ENCODE measurements at regions not wholly inside any gene's neighbourhood (a gene's known extent, or its start where the extent isn't known, plus 50 kb on each side); places are given as distances from the start of the nearest gene placed in this dataset.

GRCh38 chr9:118891213-118891612, 478.0 kb downstream of the BRINP1 start:
- H3K36me3 ChIP-seq (ENCODE audit: control insufficient read depth in 2 of 2, extremely low read depth in 1 of 2, insufficient read depth in 1 of 2, low read length in 1 of 2) = no peaks in the 10 kb centered on the region
- H3K27ac Mint-ChIP-seq = no peak overlapping the region
- DNase-seq (no peak), ATAC-seq (replicated peaks in 1 of 4) (no peak)
- no peak overlapping the region for H3K27ac ChIP-seq (ENCODE audit: low read length)
- peaks cover 5 to 9% (median 7%) of the 10 kb centered on the region in 3 donors for H3K9me3 Mint-ChIP-seq
- no peaks in the 10 kb centered on the region for H3K36me3 Mint-ChIP-seq
- WGBS (ENCODE audit: insufficient coverage) = 80% methylated on average over 4 of the region's 6 CpGs
- no peak overlapping the region for H3K4me3 Mint-ChIP-seq
- ChIA-PET POLR2A (no interaction called here), CTCF (no interaction called here)
- no peak overlapping the region for H3K4me3 ChIP-seq (ENCODE audit: control insufficient read depth in 1 of 2, extremely low read depth in 1 of 2, low read length in 1 of 2)
- no peaks in the 10 kb centered on the region for H3K4me1 ChIP-seq (ENCODE audit: control insufficient read depth in 1 of 2, extremely low read depth in 1 of 2, insufficient read depth in 2 of 2, low read length in 2 of 2)
- no peaks in the 10 kb centered on the region for H3K27me3 Mint-ChIP-seq
- no peaks in the 10 kb centered on the region for H3K9me3 ChIP-seq
- H3K27me3 ChIP-seq (replicated peaks in 1 of 2; ENCODE audit: control insufficient read depth in 2 of 2, extremely low read depth in 1 of 2, insufficient read depth in 2 of 2, low read length in 1 of 2) = no peaks in the 10 kb centered on the region
- H3K4me1 Mint-ChIP-seq = no peaks in the 10 kb centered on the region

GRCh38 chr9:118896324-118897000, 472.8 kb downstream of the BRINP1 start:
- ChIA-PET CTCF (no interaction called here), POLR2A (no interaction called here)
- Mint-ChIP-seq H3K9me3 (peaks cover 5 to 19% (median 7%) of the 10 kb centered on the region in 3 donors), H3K27ac (peak overlapping the region in 1 of 2 donors; percentile 58), H3K27me3 (no peaks in the 10 kb centered on the region), H3K4me1 (no peaks in the 10 kb centered on the region), H3K36me3 (no peaks in the 10 kb centered on the region), H3K4me3 (no peak overlapping the region)
- Histone ChIP-seq H3K27ac (ENCODE audit: low read length) (no peak overlapping the region), H3K4me1 (ENCODE audit: control insufficient read depth in 1 of 2, extremely low read depth in 1 of 2, insufficient read depth in 2 of 2, low read length in 2 of 2) (no peaks in the 10 kb centered on the region), H3K9me3 (no peaks in the 10 kb centered on the region), H3K27me3 (replicated peaks in 1 of 2; ENCODE audit: control insufficient read depth in 2 of 2, extremely low read depth in 1 of 2, insufficient read depth in 2 of 2, low read length in 1 of 2) (no peaks in the 10 kb centered on the region), H3K36me3 (ENCODE audit: control insufficient read depth in 2 of 2, extremely low read depth in 1 of 2, insufficient read depth in 1 of 2, low read length in 1 of 2) (no peaks in the 10 kb centered on the region), H3K4me3 (ENCODE audit: control insufficient read depth in 1 of 2, extremely low read depth in 1 of 2, low read length in 1 of 2) (no peak overlapping the region)
- DNase-seq (no peak), ATAC-seq (replicated peaks in 1 of 4) (no peak)
- 94% methylated on average over 3 of the region's 4 CpGs for WGBS (ENCODE audit: insufficient coverage)

GRCh38 chr9:118918180-118918579, 451.1 kb downstream of the BRINP1 start:
- no peak overlapping the region for H3K27ac ChIP-seq (ENCODE audit: low read length)
- POLR2A ChIA-PET = no interaction called here
- Mint-ChIP-seq H3K27ac (no peak overlapping the region), H3K36me3 (no peaks in the 10 kb centered on the region), H3K4me1 (no peaks in the 10 kb centered on the region), H3K9me3 (peaks cover 5 to 16% (median 10%) of the 10 kb centered on the region in 3 donors), H3K27me3 (no peaks in the 10 kb centered on the region), H3K4me3 (no peak overlapping the region)
- ATAC-seq (replicated peaks in 1 of 4) (no peak), DNase-seq (no peak)
- H3K4me1 ChIP-seq (ENCODE audit: control insufficient read depth in 1 of 2, extremely low read depth in 1 of 2, insufficient read depth in 2 of 2, low read length in 2 of 2) = no peaks in the 10 kb centered on the region
- H3K4me3 ChIP-seq (ENCODE audit: control insufficient read depth in 1 of 2, extremely low read depth in 1 of 2, low read length in 1 of 2) = no peak overlapping the region
- H3K36me3 ChIP-seq (ENCODE audit: control insufficient read depth in 2 of 2, extremely low read depth in 1 of 2, insufficient read depth in 1 of 2, low read length in 1 of 2) = no peaks in the 10 kb centered on the region
- CTCF ChIA-PET = no interaction called here
- no peaks in the 10 kb centered on the region for H3K9me3 ChIP-seq
- H3K27me3 ChIP-seq (replicated peaks in 1 of 2; ENCODE audit: control insufficient read depth in 2 of 2, extremely low read depth in 1 of 2, insufficient read depth in 2 of 2, low read length in 1 of 2) = no peaks in the 10 kb centered on the region

- Histone ChIP-seq H3K27me3 (replicated peaks in 1 of 2; ENCODE audit: control insufficient read depth in 2 of 2, extremely low read depth in 1 of 2, insufficient read depth in 2 of 2, low read length in 1 of 2) (no peaks in the 10 kb centered on the region), H3K36me3 (ENCODE audit: control insufficient read depth in 2 of 2, extremely low read depth in 1 of 2, insufficient read depth in 1 of 2, low read length in 1 of 2) (no peaks in the 10 kb centered on the region), H3K27ac (ENCODE audit: low read length) (no peak overlapping the region), H3K4me1 (ENCODE audit: control insufficient read depth in 1 of 2, extremely low read depth in 1 of 2, insufficient read depth in 2 of 2, low read length in 2 of 2) (no peaks in the 10 kb centered on the region), H3K4me3 (ENCODE audit: control insufficient read depth in 1 of 2, extremely low read depth in 1 of 2, low read length in 1 of 2) (no peak overlapping the region), H3K9me3 (no peaks in the 10 kb centered on the region)
- ChIA-PET POLR2A (no interaction called here), CTCF (no interaction called here)
- Mint-ChIP-seq H3K9me3 (peaks cover 5 to 10% (median 6%) of the 10 kb centered on the region in 3 donors), H3K36me3 (no peaks in the 10 kb centered on the region), H3K4me3 (no peak overlapping the region), H3K27me3 (no peaks in the 10 kb centered on the region), H3K27ac (no peak overlapping the region), H3K4me1 (no peaks in the 10 kb centered on the region)
- no peak for ATAC-seq (replicated peaks in 1 of 4)
- DNase-seq = no peak
- 71% methylated on average over 1 of the region's 2 CpGs for WGBS (ENCODE audit: insufficient coverage)
These were observed 440.5 kb downstream of the BRINP1 start for GRCh38 chr9:118928722-118929121.

GRCh38 chr9:118929287-118929686, 439.9 kb downstream of the BRINP1 start:
- Mint-ChIP-seq H3K4me3 (no peak overlapping the region), H3K27ac (no peak overlapping the region), H3K9me3 (peaks cover 6 to 15% (median 11%) of the 10 kb centered on the region in 3 donors), H3K36me3 (no peaks in the 10 kb centered on the region), H3K4me1 (no peaks in the 10 kb centered on the region), H3K27me3 (no peaks in the 10 kb centered on the region)
- WGBS (ENCODE audit: insufficient coverage) = no CpG with 5 or more reads among the region's 2 CpGs
- Histone ChIP-seq H3K27ac (ENCODE audit: low read length) (no peak overlapping the region), H3K4me1 (ENCODE audit: control insufficient read depth in 1 of 2, extremely low read depth in 1 of 2, insufficient read depth in 2 of 2, low read length in 2 of 2) (no peaks in the 10 kb centered on the region), H3K9me3 (no peaks in the 10 kb centered on the region), H3K4me3 (ENCODE audit: control insufficient read depth in 1 of 2, extremely low read depth in 1 of 2, low read length in 1 of 2) (no peak overlapping the region), H3K36me3 (ENCODE audit: control insufficient read depth in 2 of 2, extremely low read depth in 1 of 2, insufficient read depth in 1 of 2, low read length in 1 of 2) (no peaks in the 10 kb centered on the region), H3K27me3 (replicated peaks in 1 of 2; ENCODE audit: control insufficient read depth in 2 of 2, extremely low read depth in 1 of 2, insufficient read depth in 2 of 2, low read length in 1 of 2) (no peaks in the 10 kb centered on the region)
- DNase-seq = no peak
- ChIA-PET CTCF (no interaction called here), POLR2A (no interaction called here)
- ATAC-seq (replicated peaks in 1 of 4) = no peak

GRCh38 chr9:118931941-118932340, 437.3 kb downstream of the BRINP1 start:
- H3K27me3 Mint-ChIP-seq = no peaks in the 10 kb centered on the region
- no peak overlapping the region for H3K27ac Mint-ChIP-seq
- Histone ChIP-seq H3K9me3 (no peaks in the 10 kb centered on the region), H3K4me1 (ENCODE audit: control insufficient read depth in 1 of 2, extremely low read depth in 1 of 2, insufficient read depth in 2 of 2, low read length in 2 of 2) (no peaks in the 10 kb centered on the region), H3K27ac (ENCODE audit: low read length) (no peak overlapping the region), H3K36me3 (ENCODE audit: control insufficient read depth in 2 of 2, extremely low read depth in 1 of 2, insufficient read depth in 1 of 2, low read length in 1 of 2) (no peaks in the 10 kb centered on the region), H3K4me3 (ENCODE audit: control insufficient read depth in 1 of 2, extremely low read depth in 1 of 2, low read length in 1 of 2) (no peak overlapping the region), H3K27me3 (replicated peaks in 1 of 2; ENCODE audit: control insufficient read depth in 2 of 2, extremely low read depth in 1 of 2, insufficient read depth in 2 of 2, low read length in 1 of 2) (no peaks in the 10 kb centered on the region)
- peaks cover 6 to 15% (median 9%) of the 10 kb centered on the region in 3 donors for H3K9me3 Mint-ChIP-seq
- no peaks in the 10 kb centered on the region for H3K36me3 Mint-ChIP-seq
- no CpG with 5 or more reads among the region's 1 CpG for WGBS (ENCODE audit: insufficient coverage)
- ChIA-PET POLR2A (no interaction called here), CTCF (no interaction called here)
- H3K4me1 Mint-ChIP-seq = no peaks in the 10 kb centered on the region
- DNase-seq (no peak), ATAC-seq (replicated peaks in 1 of 4) (no peak)
- no peak overlapping the region for H3K4me3 Mint-ChIP-seq

GRCh38 chr9:118938581-118938980, 430.7 kb downstream of the BRINP1 start:
- ChIA-PET CTCF (no interaction called here), POLR2A (no interaction called here)
- no peak overlapping the region for H3K4me3 ChIP-seq (ENCODE audit: control insufficient read depth in 1 of 2, extremely low read depth in 1 of 2, low read length in 1 of 2)
- Mint-ChIP-seq H3K4me3 (no peak overlapping the region), H3K4me1 (no peaks in the 10 kb centered on the region), H3K27ac (no peak overlapping the region), H3K27me3 (no peaks in the 10 kb centered on the region), H3K9me3 (peaks cover 5 to 15% (median 15%) of the 10 kb centered on the region in 3 donors), H3K36me3 (no peaks in the 10 kb centered on the region)
- H3K4me1 ChIP-seq (ENCODE audit: control insufficient read depth in 1 of 2, extremely low read depth in 1 of 2, insufficient read depth in 2 of 2, low read length in 2 of 2) = no peaks in the 10 kb centered on the region
- no peaks in the 10 kb centered on the region for H3K27me3 ChIP-seq (replicated peaks in 1 of 2; ENCODE audit: control insufficient read depth in 2 of 2, extremely low read depth in 1 of 2, insufficient read depth in 2 of 2, low read length in 1 of 2)
- H3K36me3 ChIP-seq (ENCODE audit: control insufficient read depth in 2 of 2, extremely low read depth in 1 of 2, insufficient read depth in 1 of 2, low read length in 1 of 2) = no peaks in the 10 kb centered on the region
- H3K9me3 ChIP-seq = no peaks in the 10 kb centered on the region
- H3K27ac ChIP-seq (ENCODE audit: low read length) = no peak overlapping the region
- no peak for DNase-seq
- ATAC-seq (replicated peaks in 1 of 4) = no peak

Data from T-cell (primary cell).